Activated gamma-delta T cell treated with anti-CD3 and anti-CD28 coated beads, Interleukin-2, amount 50 U/mL, for 16 hours (primary cell): ENCODE measurements at regions not wholly inside any gene's neighbourhood (a gene's known extent, or its start where the extent isn't known, plus 50 kb on each side); places are given as distances from the start of the nearest gene placed in this dataset.

Experiments used
- DNase-seq: peaks from one replicate; pipeline ENCODE4 v3.0.0-alpha.2; 2020; ENCODE audit warnings: low read depth

- no peak for DNase-seq
Measured at GRCh38 chr17:77420095-77420803, 279.5 kb downstream of the SEC14L1 start.

GRCh38 chr17:77420804-77421629, 280.2 kb downstream of the SEC14L1 start:
- DNase-seq = no peak

- no peak for DNase-seq
Measured at GRCh38 chr17:77421630-77421972, 280.8 kb downstream of the SEC14L1 start.

- no peak for DNase-seq
Measured at GRCh38 chr17:77422104-77422747, 281.5 kb downstream of the SEC14L1 start.

GRCh38 chr17:77422748-77423113, 282.0 kb downstream of the SEC14L1 start:
- DNase-seq = no peak

- DNase-seq = no peak
Measured at GRCh38 chr17:77423589-77424451, 283.1 kb downstream of the SEC14L1 start.

GRCh38 chr17:77424585-77425344, 284.0 kb downstream of the SEC14L1 start:
- DNase-seq = no peak

- no peak for DNase-seq
Measured at GRCh38 chr17:77425348-77425747, 284.6 kb downstream of the SEC14L1 start.

- DNase-seq = peak; percentile 63
Measured at GRCh38 chr17:77425791-77426641, 285.2 kb downstream of the SEC14L1 start.

GRCh38 chr17:77426676-77427386, 286.1 kb downstream of the SEC14L1 start:
- no peak for DNase-seq

GRCh38 chr17:77427391-77427991, 286.7 kb downstream of the SEC14L1 start:
- no peak for DNase-seq

GRCh38 chr17:77428020-77428748, 287.4 kb downstream of the SEC14L1 start:
- no peak for DNase-seq

GRCh38 chr17:77428749-77429368, 288.1 kb downstream of the SEC14L1 start:
- DNase-seq = no peak

- DNase-seq = no peak
Measured at GRCh38 chr17:77429369-77429968, 288.7 kb downstream of the SEC14L1 start.

GRCh38 chr17:77429969-77430752, 289.4 kb downstream of the SEC14L1 start:
- DNase-seq = peak; percentile 71

- DNase-seq = no peak
Measured at GRCh38 chr17:77432034-77432661, 291.4 kb downstream of the SEC14L1 start.
